ENCODE measurements at regions not wholly inside any gene's neighbourhood (a gene's known extent, or its start where the extent isn't known, plus 50 kb on each side); places are given as distances from the start of the nearest gene placed in this dataset.

DNA sequence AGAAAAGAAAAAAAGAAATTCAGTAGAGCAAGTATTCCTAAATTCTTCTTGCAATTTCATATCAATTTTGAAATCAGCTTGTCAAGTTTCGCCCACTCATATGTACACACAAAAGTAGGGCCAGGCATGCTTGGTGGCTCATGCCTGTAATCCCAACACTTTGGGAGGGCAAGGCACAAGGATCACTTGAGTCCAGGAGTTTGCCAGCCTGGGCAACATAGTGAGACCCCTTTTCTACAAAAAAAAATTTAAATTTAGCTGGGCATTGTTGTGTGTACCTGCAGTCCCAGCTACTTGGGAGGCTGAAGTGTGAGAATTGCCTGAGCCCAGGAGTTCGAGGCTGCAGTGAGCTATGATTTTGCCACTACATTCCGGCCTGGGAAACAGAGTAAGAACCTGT, 65.4 kb downstream of the MRPL32 start:
- no peak for TF ChIP-seq POLR2A (IDR thresholded peaks at IDR 0.05)
- TF ChIP-seq, protein P1, sequence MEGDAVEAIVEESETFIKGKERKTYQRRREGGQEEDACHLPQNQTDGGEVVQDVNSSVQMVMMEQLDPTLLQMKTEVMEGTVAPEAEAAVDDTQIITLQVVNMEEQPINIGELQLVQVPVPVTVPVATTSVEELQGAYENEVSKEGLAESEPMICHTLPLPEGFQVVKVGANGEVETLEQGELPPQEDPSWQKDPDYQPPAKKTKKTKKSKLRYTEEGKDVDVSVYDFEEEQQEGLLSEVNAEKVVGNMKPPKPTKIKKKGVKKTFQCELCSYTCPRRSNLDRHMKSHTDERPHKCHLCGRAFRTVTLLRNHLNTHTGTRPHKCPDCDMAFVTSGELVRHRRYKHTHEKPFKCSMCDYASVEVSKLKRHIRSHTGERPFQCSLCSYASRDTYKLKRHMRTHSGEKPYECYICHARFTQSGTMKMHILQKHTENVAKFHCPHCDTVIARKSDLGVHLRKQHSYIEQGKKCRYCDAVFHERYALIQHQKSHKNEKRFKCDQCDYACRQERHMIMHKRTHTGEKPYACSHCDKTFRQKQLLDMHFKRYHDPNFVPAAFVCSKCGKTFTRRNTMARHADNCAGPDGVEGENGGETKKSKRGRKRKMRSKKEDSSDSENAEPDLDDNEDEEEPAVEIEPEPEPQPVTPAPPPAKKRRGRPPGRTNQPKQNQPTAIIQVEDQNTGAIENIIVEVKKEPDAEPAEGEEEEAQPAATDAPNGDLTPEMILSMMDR (IDR thresholded peaks at IDR 0.05), result no peak
- TF ChIP-seq EP300 (IDR thresholded peaks at IDR 0.05), result no peak
- intact Hi-C loops (cut with DNase I), result no loop called here
- H3K36me3 ChIP-seq, result no peaks in the 10 kb centered on the region
- WGBS, 3 donors, result 94 to 97% (median 96%) methylated on average over 3 of the region's 3 CpGs
- H3K27ac ChIP-seq, result no peak overlapping the region
- no peak overlapping the region for H3K4me3 ChIP-seq
- no peak for DNase-seq
- H3K9me3 ChIP-seq, result no peaks in the 10 kb centered on the region
- H3K27me3 ChIP-seq, result no peaks in the 10 kb centered on the region
- H3K4me1 ChIP-seq (ENCODE audit: insufficient read depth), result no peaks in the 10 kb centered on the region

DNA sequence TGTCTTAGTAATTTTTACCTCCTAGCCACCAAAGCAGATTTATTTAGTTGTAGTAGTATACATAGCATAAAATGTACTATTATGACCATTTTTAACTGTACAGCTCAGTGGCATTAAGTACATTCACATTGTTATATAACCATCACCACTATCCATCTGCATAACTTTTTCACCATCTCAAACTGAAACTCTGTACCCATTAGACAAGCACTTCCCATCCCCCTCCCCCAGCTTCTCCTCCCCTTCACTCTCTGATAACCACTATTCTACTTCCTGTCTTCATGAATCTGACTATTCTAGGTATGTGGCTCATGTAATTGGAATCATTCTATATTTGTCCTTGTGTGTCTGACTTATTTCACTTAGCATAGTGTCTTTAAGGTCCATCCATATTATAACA, 71.9 kb downstream of the MRPL32 start:
- no peaks in the 10 kb centered on the region for H3K9me3 ChIP-seq
- no peaks in the 10 kb centered on the region for H3K27me3 ChIP-seq
- H3K4me3 ChIP-seq, result no peak overlapping the region
- H3K27ac ChIP-seq, result no peak overlapping the region
- H3K4me1 ChIP-seq (ENCODE audit: insufficient read depth), result peaks cover 3% of the 10 kb centered on the region
- TF ChIP-seq EP300 (IDR thresholded peaks at IDR 0.05) (no peak), POLR2A (IDR thresholded peaks at IDR 0.05) (no peak)
- TF ChIP-seq, protein P1 (IDR thresholded peaks at IDR 0.05), result no peak
- H3K36me3 ChIP-seq, result no peaks in the 10 kb centered on the region
- no peak for DNase-seq
- intact Hi-C loops (cut with DNase I), result no loop called here

DNA sequence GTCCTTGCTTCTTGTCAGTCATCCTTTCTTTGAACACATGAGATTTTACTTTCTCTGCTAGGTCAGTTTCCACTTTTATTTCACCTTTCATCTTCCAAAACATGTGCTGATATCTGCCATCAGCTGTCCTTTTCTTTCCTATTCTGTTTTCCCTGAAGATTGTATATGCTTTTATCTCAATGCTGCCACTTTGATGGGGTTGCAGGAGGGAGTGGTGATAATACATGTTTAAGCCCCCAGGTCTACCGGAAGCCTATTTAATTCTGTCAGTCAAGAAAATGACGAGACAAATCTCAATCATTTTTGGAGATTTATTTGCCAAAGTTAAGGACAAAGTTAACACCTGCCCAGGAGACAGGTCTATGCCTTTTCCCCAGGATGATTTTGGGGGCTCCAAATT, 73.8 kb downstream of the MRPL32 start:
- Histone ChIP-seq H3K27ac (no peak overlapping the region), H3K27me3 (no peaks in the 10 kb centered on the region), H3K9me3 (no peaks in the 10 kb centered on the region), H3K36me3 (no peaks in the 10 kb centered on the region), H3K4me1 (ENCODE audit: insufficient read depth) (peaks cover 3% of the 10 kb centered on the region), H3K4me3 (no peak overlapping the region)
- DNase-seq, result no peak
- intact Hi-C loops (cut with DNase I), result no loop called here
- WGBS, 3 donors, result 74 to 84% (median 83%) methylated on average over 2 of the region's 2 CpGs
- TF ChIP-seq EP300 (IDR thresholded peaks at IDR 0.05) (no peak), POLR2A (IDR thresholded peaks at IDR 0.05) (no peak)
- TF ChIP-seq, protein P1 (IDR thresholded peaks at IDR 0.05), result no peak

DNA sequence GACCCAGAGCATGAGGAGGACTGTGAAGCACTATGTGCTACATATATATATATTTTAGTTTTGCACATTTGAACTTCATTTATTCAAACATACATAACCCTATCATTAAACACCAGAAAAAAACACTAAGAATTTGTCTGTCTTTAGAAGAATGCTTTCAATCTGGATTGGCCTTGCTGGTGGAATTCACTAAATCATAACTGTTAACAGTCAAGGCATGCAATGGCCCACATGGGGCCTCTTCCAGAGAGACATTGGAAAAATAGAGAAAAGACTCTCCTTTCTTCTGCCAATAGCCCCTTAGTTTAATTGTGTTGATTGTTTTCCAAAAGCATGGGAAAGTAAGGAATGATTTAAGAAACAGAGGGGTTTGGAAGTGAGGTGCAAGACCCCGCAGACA, 77.9 kb downstream of the MRPL32 start:
- no peaks in the 10 kb centered on the region for H3K4me1 ChIP-seq (ENCODE audit: insufficient read depth)
- H3K27ac ChIP-seq, result no peak overlapping the region
- 91 to 97% (median 94%) methylated on average over 1 of the region's 1 CpG for WGBS, 3 donors
- H3K36me3 ChIP-seq, result no peaks in the 10 kb centered on the region
- DNase-seq, result no peak
- TF ChIP-seq POLR2A (IDR thresholded peaks at IDR 0.05) (no peak), EP300 (IDR thresholded peaks at IDR 0.05) (no peak)
- TF ChIP-seq, protein P1 (IDR thresholded peaks at IDR 0.05), result no peak
- no peaks in the 10 kb centered on the region for H3K9me3 ChIP-seq
- H3K27me3 ChIP-seq, result no peaks in the 10 kb centered on the region
- intact Hi-C loops (cut with DNase I), result no loop called here
- no peak overlapping the region for H3K4me3 ChIP-seq

DNA sequence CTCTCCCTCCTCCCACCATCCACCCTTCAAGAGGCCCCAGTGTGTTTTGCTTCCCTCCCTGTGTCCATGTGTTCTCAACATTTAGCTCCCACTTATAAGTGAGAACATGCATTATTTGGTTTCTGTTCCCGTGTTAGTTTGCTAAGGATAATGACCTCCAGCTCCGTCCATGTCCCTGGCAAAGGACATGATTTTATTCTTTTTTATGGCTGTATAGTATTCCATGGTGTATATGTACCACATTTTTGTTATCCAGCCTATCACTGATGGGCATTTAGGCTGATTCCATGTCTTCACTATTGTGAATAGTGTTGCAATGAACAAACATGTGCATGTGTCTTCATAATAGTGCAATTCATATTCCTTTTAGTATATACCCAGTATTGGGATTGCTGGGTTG, 79.7 kb downstream of the MRPL32 start:
- intact Hi-C loops (cut with DNase I), result no loop called here
- DNase-seq, result no peak
- WGBS, 3 donors, result 80 to 83% (median 81%) methylated on average over 2 of the region's 2 CpGs
- H3K4me1 ChIP-seq (ENCODE audit: insufficient read depth), result no peaks in the 10 kb centered on the region
- no peaks in the 10 kb centered on the region for H3K27me3 ChIP-seq
- H3K27ac ChIP-seq, result no peak overlapping the region
- no peak for TF ChIP-seq POLR2A (IDR thresholded peaks at IDR 0.05)
- no peak for TF ChIP-seq EP300 (IDR thresholded peaks at IDR 0.05)
- TF ChIP-seq, protein P1 (IDR thresholded peaks at IDR 0.05), result no peak
- no peak overlapping the region for H3K4me3 ChIP-seq
- no peaks in the 10 kb centered on the region for H3K9me3 ChIP-seq
- no peaks in the 10 kb centered on the region for H3K36me3 ChIP-seq

Measured in ovary (tissue), 7 donors.